GM10266 (cell line): ENCODE measurements at regions not wholly inside any gene's neighbourhood (a gene's known extent, or its start where the extent isn't known, plus 50 kb on each side); places are given as distances from the start of the nearest gene placed in this dataset.

ENCODE experiments used
- DNase-seq: peaks from one replicate; pipeline ENCODE4 v3.0.0; 2012; ENCODE audit errors: extremely low spot score
- TF ChIP-seq, protein P1 (sequence below): IDR thresholded peaks from 2 replicates; pipeline ENCODE4 v1.5.1; 2012; ENCODE audit warnings: mild to moderate bottlenecking, low read depth; ENCODE audit not compliant: control insufficient read depth, insufficient read depth; ENCODE audit errors: missing control alignments

DNA sequence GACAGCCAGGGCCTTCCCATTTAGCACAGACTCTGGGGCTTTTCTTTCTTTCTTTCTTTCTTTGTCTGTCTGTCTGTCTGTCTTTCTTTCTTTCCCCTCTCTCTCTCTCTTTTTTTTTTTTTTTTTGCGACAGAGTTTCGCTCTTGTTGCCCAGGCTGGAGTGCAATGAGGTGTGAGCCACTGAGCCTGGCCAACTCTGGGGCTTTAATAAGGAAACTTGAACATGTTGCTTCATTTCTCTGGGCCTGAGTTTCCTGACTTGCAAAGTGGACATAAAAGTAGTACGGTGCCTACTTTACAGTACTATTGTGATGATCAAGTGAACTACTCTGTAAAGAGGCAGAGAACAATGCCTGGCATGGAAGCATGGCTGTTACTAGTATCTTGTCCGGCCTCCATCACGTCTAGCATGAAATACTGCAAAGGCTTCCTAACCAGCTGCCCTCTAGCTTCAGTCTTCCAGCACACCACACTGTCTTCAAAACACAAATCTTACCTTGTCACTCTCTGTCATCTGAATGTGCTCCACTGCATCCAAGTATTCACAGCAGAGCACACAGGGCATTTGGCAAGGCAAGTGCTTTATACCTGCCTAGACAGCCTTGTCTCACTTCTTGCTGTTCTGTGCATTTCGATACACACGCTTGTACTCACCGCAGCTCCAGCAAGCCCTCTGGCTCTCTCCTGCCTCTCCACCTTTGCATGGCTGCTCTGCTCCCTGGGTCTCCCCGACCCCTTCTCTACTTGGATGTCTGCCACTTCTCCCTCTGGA, 96.7 kb downstream of the IRF2BPL start:
- TF ChIP-seq, protein P1, sequence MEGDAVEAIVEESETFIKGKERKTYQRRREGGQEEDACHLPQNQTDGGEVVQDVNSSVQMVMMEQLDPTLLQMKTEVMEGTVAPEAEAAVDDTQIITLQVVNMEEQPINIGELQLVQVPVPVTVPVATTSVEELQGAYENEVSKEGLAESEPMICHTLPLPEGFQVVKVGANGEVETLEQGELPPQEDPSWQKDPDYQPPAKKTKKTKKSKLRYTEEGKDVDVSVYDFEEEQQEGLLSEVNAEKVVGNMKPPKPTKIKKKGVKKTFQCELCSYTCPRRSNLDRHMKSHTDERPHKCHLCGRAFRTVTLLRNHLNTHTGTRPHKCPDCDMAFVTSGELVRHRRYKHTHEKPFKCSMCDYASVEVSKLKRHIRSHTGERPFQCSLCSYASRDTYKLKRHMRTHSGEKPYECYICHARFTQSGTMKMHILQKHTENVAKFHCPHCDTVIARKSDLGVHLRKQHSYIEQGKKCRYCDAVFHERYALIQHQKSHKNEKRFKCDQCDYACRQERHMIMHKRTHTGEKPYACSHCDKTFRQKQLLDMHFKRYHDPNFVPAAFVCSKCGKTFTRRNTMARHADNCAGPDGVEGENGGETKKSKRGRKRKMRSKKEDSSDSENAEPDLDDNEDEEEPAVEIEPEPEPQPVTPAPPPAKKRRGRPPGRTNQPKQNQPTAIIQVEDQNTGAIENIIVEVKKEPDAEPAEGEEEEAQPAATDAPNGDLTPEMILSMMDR, result no peak

DNA sequence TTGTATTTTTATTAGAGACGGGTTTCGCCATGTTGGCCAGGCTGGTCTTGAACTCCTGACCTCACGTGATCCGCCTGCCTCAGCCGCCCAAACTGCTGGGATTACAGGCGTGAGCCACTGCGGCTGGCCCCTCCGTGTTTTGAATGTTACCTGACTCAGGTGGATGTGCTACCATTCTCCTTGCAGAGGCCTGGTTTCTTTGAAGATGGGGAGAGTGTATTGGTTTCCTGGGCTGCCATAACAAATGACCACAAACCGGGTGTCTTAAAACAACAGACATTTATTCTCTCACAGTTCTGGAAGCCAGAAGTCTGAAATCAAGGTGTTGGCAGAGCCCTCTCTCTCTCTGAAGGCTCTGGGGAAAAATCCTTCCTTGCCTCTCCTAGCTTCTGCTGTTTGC, 98.0 kb downstream of the IRF2BPL start:
- no peak for DNase-seq
- TF ChIP-seq, protein P1, result no peak

More for the DNA sequence above, 96.7 kb downstream of the IRF2BPL start:
- DNase-seq, result no peak

DNA sequence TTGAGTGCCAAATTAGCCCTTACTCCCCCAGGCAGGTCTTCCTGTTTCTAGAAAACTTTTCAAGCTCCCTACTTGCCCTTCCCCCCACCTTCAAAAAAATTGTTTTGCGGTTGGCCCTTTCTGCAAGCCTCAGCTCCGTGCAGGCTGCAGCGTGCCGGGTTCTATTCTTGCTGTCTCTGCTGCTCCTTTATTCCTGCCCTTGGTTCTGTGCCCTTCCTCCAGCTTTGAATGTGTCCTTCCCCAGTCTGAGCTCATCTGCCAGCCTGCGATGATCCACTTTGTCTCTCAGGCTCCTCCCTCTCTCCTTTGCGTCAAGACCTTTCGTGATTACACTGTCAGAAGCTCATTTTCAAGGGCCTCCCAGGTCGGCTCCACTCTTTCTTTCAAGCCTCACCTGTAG, 98.6 kb downstream of the IRF2BPL start:
- no peak for DNase-seq
- TF ChIP-seq, protein P1, result no peak

DNA sequence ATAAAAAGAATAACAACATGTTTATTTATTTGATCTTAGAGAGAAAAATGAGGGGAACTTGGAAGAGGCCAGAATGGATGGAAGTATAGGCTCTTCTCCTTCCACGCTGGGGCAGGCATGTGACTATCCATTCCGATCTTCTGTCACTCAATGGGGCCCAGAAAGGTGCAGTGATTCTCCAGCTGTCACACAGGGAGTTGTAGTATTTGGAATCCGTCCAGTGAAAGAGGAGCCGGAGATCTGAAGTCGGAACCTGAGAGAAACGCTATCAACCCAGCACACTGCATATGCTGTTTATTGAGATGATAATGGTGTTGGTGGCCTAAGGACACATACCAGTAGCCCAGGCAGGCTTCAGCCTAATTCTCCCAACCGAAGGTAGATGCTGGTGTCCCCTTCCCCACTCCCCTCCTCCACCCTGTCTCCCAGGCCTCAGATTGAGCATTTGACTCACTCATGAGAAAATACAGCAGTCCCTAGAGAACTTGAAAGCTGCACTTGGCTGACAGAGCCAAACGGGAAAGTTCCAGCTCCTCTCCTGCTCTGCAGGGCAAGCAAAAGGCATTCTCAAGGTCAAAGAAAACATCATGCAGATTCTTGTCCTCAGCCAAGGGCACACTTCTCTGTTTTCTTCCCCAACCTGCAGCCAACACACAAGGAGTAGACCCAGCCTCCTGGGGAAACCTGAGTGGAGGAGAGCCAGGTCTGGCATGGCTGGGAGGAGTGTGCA, 100.4 kb downstream of the IRF2BPL start:
- TF ChIP-seq, protein P1, result no peak
- no peak for DNase-seq

GRCh38 chr14:76926521-76927251, 100.5 kb downstream of the LRRC74A start:
- DNase-seq, result peak; percentile 81
- TF ChIP-seq, protein P1, result no peak

DNA sequence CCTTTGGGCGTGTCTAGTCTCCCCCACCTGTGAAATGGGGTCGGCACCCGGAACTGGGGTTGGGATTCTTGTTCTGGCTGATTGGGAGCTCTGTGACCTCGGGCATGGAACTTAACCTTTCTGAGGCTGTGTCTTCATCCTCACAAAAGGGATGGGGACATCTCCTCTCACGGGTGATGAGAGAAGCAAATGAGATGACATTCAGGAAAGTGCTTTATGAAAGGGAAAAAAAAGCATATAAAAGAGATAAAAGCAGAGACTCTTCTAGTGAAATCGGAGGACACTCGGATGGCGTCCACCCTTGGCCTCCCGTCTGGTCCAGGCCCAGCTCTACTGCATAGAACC, 98.9 kb downstream of the LRRC74A start:
- TF ChIP-seq, protein P1, result no peak

More for the DNA sequence above, 98.9 kb downstream of the LRRC74A start:
- no peak for DNase-seq
